ENCODE measurements at regions not wholly inside any gene's neighbourhood (a gene's known extent, or its start where the extent isn't known, plus 50 kb on each side); places are given as distances from the start of the nearest gene placed in this dataset.

DNA sequence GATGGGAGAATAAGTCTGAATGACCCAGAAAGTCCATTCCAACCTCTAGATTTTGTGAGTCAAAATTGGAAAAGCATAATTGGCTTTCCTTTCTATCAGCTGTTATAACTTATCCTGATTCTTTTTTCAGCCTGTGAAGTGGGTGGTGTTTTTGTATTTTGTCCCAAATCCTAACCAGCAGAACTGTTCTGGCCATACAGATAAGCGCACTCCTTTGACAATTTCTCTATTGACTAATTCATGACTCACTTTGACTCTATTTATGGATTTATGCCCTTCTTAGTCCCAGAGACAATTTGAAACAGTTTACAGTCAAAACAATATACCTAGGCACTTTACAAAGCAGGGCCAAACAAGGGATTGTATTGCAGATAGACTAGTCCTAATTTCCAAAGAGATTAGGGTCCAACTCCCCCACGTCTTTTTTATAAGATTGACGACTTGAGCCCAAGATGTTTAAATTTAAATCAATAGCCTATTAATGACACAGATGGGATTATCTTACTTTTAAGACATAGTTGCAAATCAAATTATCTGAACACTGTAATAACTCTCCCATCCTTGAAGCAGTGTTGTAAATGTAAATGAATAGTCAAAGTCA is 301.7 kb upstream of the SEMA6A start:
- TF ChIP-seq, protein P1, sequence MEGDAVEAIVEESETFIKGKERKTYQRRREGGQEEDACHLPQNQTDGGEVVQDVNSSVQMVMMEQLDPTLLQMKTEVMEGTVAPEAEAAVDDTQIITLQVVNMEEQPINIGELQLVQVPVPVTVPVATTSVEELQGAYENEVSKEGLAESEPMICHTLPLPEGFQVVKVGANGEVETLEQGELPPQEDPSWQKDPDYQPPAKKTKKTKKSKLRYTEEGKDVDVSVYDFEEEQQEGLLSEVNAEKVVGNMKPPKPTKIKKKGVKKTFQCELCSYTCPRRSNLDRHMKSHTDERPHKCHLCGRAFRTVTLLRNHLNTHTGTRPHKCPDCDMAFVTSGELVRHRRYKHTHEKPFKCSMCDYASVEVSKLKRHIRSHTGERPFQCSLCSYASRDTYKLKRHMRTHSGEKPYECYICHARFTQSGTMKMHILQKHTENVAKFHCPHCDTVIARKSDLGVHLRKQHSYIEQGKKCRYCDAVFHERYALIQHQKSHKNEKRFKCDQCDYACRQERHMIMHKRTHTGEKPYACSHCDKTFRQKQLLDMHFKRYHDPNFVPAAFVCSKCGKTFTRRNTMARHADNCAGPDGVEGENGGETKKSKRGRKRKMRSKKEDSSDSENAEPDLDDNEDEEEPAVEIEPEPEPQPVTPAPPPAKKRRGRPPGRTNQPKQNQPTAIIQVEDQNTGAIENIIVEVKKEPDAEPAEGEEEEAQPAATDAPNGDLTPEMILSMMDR (IDR thresholded peaks at IDR 0.05; ENCODE audit: low read length): no peak
- no peak for TF ChIP-seq EZH2 (optimal IDR thresholded peaks at IDR 0.05; ENCODE audit: low read depth, low read length)
- no peak for TF ChIP-seq EZH2phosphoT487 (IDR thresholded peaks at IDR 0.05; ENCODE audit: low read length)
